ENCODE measurements at regions not wholly inside any gene's neighbourhood (a gene's known extent, or its start where the extent isn't known, plus 50 kb on each side); places are given as distances from the start of the nearest gene placed in this dataset.
A peak's percentile ranks its signal among the peaks of the same experiment; 100 is the strongest.

DNA sequence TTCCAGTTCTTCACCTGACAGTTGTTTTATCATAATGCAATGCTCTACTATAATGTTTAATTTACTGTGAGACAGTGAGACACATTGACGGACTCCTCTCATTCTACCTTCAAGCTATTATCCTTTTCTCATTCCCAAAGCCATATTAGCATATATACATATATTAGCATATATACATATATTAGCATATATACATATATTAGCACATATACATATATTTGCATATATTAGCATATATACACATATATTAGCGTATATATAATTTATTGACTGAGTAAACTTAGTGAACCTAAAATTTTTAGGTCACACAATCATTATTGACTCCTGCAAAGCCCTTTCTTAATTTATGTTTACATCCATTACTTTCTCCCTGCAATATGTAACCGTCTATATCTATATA is 555.0 kb upstream of the ADGRB3 start (continued):
- TF ChIP-seq NR2C1 (IDR thresholded peaks at IDR 0.05) (no peak), NR2C1 (tag; IDR thresholded peaks at IDR 0.05) (no peak), POLR2AphosphoS5 (IDR thresholded peaks at IDR 0.05; ENCODE audit: control insufficient read depth, insufficient read depth, low read depth, low read length) (no peak)

DNA sequence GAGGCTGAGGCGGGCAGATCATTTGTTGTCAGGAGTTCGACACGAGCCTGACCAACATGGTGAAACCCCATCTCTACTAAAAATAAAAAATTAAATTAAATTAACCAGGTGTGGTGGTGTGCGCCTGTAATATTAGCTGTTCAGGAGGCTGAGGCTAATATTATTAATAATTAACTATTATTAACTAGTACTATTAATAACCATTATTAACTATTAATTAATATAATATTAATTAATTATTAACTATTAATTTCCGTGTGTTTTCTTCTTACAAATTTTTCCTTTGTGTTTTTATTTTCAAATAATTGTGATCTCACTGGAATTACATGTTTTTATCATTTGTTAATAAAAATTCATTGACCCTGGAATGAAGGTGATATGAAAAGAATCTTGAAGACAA is 557.4 kb upstream of the ADGRB3 start:
- DNase-seq (ENCODE audit: extremely low read depth in 1 of 4, low spot score in 3 of 4) (no peak), ATAC-seq (no peak), FAIRE-seq (no peak)
- H3K27me3 ChIP-seq (ENCODE audit: control insufficient read depth in 2 of 2, insufficient read depth in 2 of 2, low read length in 2 of 2), result no peaks in the 10 kb centered on the region
- H3K79me2 ChIP-seq (ENCODE audit: control insufficient read depth, insufficient read depth, low read length), result peaks cover 29% of the 10 kb centered on the region
- H2AFZ ChIP-seq (ENCODE audit: low read depth, low read length), result no peak overlapping the region
- intact Hi-C loops (cut with micrococcal nuclease), result no loop called here
- no peaks in the 10 kb centered on the region for H3K9me1 ChIP-seq (ENCODE audit: control insufficient read depth, insufficient read depth, low read length)
- peaks cover 10% of the 10 kb centered on the region for H3K9me3 ChIP-seq (replicated peaks; ENCODE audit: control insufficient read depth, insufficient read depth, low read depth, low read length)
- no peak overlapping the region for H3K27ac ChIP-seq (ENCODE audit: extremely low read depth, low read depth, low read length)
- H3K4me2 ChIP-seq (ENCODE audit: insufficient read depth, low read length), result no peak overlapping the region
- 69% methylated on average over 5 of the region's 5 CpGs for WGBS (ENCODE audit: insufficient coverage, low coverage, missing lambda C conversion rate)
- TF ChIP-seq, protein P1, sequence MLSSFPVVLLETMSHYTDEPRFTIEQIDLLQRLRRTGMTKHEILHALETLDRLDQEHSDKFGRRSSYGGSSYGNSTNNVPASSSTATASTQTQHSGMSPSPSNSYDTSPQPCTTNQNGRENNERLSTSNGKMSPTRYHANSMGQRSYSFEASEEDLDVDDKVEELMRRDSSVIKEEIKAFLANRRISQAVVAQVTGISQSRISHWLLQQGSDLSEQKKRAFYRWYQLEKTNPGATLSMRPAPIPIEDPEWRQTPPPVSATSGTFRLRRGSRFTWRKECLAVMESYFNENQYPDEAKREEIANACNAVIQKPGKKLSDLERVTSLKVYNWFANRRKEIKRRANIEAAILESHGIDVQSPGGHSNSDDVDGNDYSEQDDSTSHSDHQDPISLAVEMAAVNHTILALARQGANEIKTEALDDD (IDR thresholded peaks at IDR 0.05), result peak; percentile 27; the same call in 1 of the 2 replicates
- TF ChIP-seq MCM7 (IDR thresholded peaks at IDR 0.05), result peak in 1 of 2 experiments; percentile 97; a peak in 1 of 4 replicates
- no peak for TF ChIP-seq RBM34 (IDR thresholded peaks at IDR 0.05; ENCODE audit: borderline replicate concordance, insufficient read depth, low read length)
- peak; percentile 96 for TF ChIP-seq DACH1 (IDR thresholded peaks at IDR 0.05; ENCODE audit: partially characterized antibody)
- no peak overlapping the region for H3K4me3 ChIP-seq
- CTCF ChIA-PET (ENCODE audit: low intra/inter-chr PET ratio), result no interaction called here
- in situ Hi-C loops (cut with MboI), result no loop called here
- H3K9ac ChIP-seq (ENCODE audit: insufficient read depth in 1 of 2, low read depth in 2 of 2, low read length in 2 of 2), result no peak overlapping the region
- no peaks in the 10 kb centered on the region for H4K20me1 ChIP-seq (replicated peaks; ENCODE audit: control insufficient read depth, insufficient read depth, low read length)
- POLR2A ChIA-PET, result no interaction called here
- BruUV-seq (replicated peaks), result no TSS peak
- H3K36me3 ChIP-seq (ENCODE audit: control insufficient read depth, insufficient read depth, low read length), result peaks cover 10% of the 10 kb centered on the region; the same call in 2 of the 3 replicates
- H3K4me1 ChIP-seq (replicated peaks in 1 of 2; ENCODE audit: control insufficient read depth in 2 of 2, insufficient read depth in 2 of 2, low read length in 2 of 2), result peaks cover 0 to 7% of the 10 kb centered on the region in 2 experiments; a peak in 1 of 5 replicates

Measured in K562 (cell line).